Thoracic aorta (tissue), 2 donors: ENCODE measurements at regions not wholly inside any gene's neighbourhood (a gene's known extent, or its start where the extent isn't known, plus 50 kb on each side); places are given as distances from the start of the nearest gene placed in this dataset.

Source experiments
- ATAC-seq: fragments of 150-250 bp; one replicate; pipeline ENCODE4 v1.8.0; 2017; ENCODE audit warnings: low read depth; ENCODE audit not compliant: insufficient number of reproducible peaks, low FRiP score
- DNase-seq: peaks from one replicate; pipeline ENCODE4 v3.0.0-alpha.2; 2020; ENCODE audit warnings: low spot score
- H3K27ac ChIP-seq, 2 donors: fragments of 200-600 bp; sonication (generic); 1 replicate in 1 of 2; 2 replicates in 1 of 2; pipeline ENCODE4 v1.5.1; 2016; ENCODE audit warnings: mild to moderate bottlenecking in 2 of 2, moderate library complexity in 2 of 2
- H3K27me3 ChIP-seq: fragments of 200-600 bp; sonication (generic); replicated peaks from 2 replicates; pipeline ENCODE4 v1.6.0; 2016; ENCODE audit warnings: mild to moderate bottlenecking; ENCODE audit not compliant: insufficient read depth
- H3K36me3 ChIP-seq: fragments of 200-600 bp; sonication (generic); one replicate; pipeline ENCODE4 v1.5.1; 2016
- H3K4me1 ChIP-seq, 2 donors: fragments of 200-600 bp; sonication (generic); 1 replicate in 1 of 2; 2 replicates in 1 of 2; pipeline versions ENCODE4 v1.5.1 to v1.6.0; 2016; ENCODE audit warnings: low read depth in 2 of 2, mild to moderate bottlenecking in 1 of 2; ENCODE audit not compliant: control insufficient read depth in 1 of 2
- H3K4me3 ChIP-seq: fragments of 200-600 bp; sonication (generic); 2 replicates; pipeline ENCODE4 v1.5.1; 2016; ENCODE audit warnings: mild to moderate bottlenecking
- H3K9me3 ChIP-seq: fragments of 200-600 bp; sonication (generic); 2 replicates; pipeline ENCODE4 v1.5.1; 2016
- CTCF ChIP-seq: fragments of 200-600 bp; sonication (generic); IDR thresholded peaks from one replicate; pipeline ENCODE4 v1.5.1; 2019; ENCODE audit warnings: antibody characterized with exemption

- no peak for DNase-seq
- TF ChIP-seq CTCF, result no peak
- Histone ChIP-seq H3K27ac (no peak overlapping the region), H3K36me3 (no peaks in the 10 kb centered on the region), H3K9me3 (no peaks in the 10 kb centered on the region), H3K4me1 (no peaks in the 10 kb centered on the region), H3K27me3 (no peaks in the 10 kb centered on the region), H3K4me3 (no peak overlapping the region)
- ATAC-seq, result no peak
Measured at GRCh38 chr18:34025191-34025801, 199.4 kb downstream of the NOL4 start.

GRCh38 chr18:34023471-34023870 lies 201.2 kb downstream of the NOL4 start:
- no peaks in the 10 kb centered on the region for H3K9me3 ChIP-seq
- DNase-seq (no peak), ATAC-seq (no peak)
- H3K36me3 ChIP-seq, result no peaks in the 10 kb centered on the region
- no peak for TF ChIP-seq CTCF
- H3K4me3 ChIP-seq, result no peak overlapping the region
- no peak overlapping the region for H3K27ac ChIP-seq
- H3K27me3 ChIP-seq, result no peaks in the 10 kb centered on the region
- no peaks in the 10 kb centered on the region for H3K4me1 ChIP-seq

- Histone ChIP-seq H3K4me1 (no peaks in the 10 kb centered on the region), H3K9me3 (no peaks in the 10 kb centered on the region), H3K27me3 (no peaks in the 10 kb centered on the region), H3K27ac (no peak overlapping the region), H3K4me3 (no peak overlapping the region), H3K36me3 (no peaks in the 10 kb centered on the region)
- no peak for DNase-seq
- ATAC-seq, result no peak
- TF ChIP-seq CTCF, result no peak
Measured at GRCh38 chr18:34018336-34018735, 206.4 kb downstream of the NOL4 start.

GRCh38 chr18:34003687-34004086 lies 221.0 kb downstream of the NOL4 start:
- DNase-seq (no peak), ATAC-seq (no peak)
- H3K4me1 ChIP-seq, result no peaks in the 10 kb centered on the region
- H3K36me3 ChIP-seq, result no peaks in the 10 kb centered on the region
- no peak for TF ChIP-seq CTCF
- H3K4me3 ChIP-seq, result no peak overlapping the region
- H3K9me3 ChIP-seq, result no peaks in the 10 kb centered on the region
- H3K27me3 ChIP-seq, result no peaks in the 10 kb centered on the region
- no peak overlapping the region for H3K27ac ChIP-seq

GRCh38 chr18:34002130-34002529 lies 222.6 kb downstream of the NOL4 start:
- H3K27me3 ChIP-seq, result no peaks in the 10 kb centered on the region
- no peak for TF ChIP-seq CTCF
- H3K27ac ChIP-seq, result no peak overlapping the region
- no peaks in the 10 kb centered on the region for H3K9me3 ChIP-seq
- no peaks in the 10 kb centered on the region for H3K4me1 ChIP-seq
- no peaks in the 10 kb centered on the region for H3K36me3 ChIP-seq
- ATAC-seq, result no peak
- no peak overlapping the region for H3K4me3 ChIP-seq
- no peak for DNase-seq
